NCI-H446 (cell line): ENCODE measurements at regions not wholly inside any gene's neighbourhood (a gene's known extent, or its start where the extent isn't known, plus 50 kb on each side); places are given as distances from the start of the nearest gene placed in this dataset.

Experiments
- DNase-seq, 2 experiments: peaks; one replicate each; lab custom pipeline; 2025; lab: John Stamatoyannopoulos, UW

DNA sequence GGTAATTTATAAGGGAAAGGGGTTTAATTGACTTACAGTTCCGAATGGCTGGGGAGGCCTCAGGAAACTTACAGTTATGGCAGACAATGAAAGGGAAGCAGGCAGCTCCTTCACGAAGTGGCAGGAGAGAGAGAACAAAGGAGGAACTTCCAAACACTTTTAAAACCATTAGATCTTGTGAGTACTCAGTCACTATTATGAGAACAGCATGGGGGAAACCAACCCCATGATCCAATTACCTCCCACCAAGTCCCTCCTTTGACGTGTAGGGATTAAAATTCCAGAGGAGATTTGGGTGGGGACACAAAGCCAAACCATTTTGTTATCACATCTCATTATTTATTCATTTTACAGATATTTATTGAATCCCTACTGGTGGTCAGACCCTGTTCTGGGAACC is 822.8 kb downstream of the GALC start:
- no peak for DNase-seq

- DNase-seq: no peak
Measured at GRCh38 chr14:87169362-87169761, 823.6 kb downstream of the GALC start.

DNA sequence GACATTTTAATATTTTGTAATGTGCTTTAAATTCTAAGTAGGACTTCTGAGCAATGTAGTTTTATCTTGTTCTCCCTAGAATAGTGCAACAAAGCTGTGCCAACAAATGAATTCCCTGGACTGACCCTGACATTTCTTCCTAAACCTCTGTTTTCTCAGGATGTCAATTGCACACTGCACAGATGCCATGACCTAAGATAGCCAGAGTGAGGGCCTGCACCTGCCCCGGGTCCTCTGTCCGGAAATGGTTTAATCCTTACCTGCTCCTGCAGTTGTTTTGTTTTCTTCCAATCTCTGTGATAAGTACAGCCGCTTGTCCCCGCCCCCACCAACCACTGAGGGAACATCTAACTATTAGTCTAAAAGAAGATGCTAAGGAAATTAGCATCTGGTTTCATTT is 831.5 kb downstream of the GALC start:
- no peak for DNase-seq

GRCh38 chr14:87160989-87161388 is 832.0 kb downstream of the GALC start:
- no peak for DNase-seq

DNA sequence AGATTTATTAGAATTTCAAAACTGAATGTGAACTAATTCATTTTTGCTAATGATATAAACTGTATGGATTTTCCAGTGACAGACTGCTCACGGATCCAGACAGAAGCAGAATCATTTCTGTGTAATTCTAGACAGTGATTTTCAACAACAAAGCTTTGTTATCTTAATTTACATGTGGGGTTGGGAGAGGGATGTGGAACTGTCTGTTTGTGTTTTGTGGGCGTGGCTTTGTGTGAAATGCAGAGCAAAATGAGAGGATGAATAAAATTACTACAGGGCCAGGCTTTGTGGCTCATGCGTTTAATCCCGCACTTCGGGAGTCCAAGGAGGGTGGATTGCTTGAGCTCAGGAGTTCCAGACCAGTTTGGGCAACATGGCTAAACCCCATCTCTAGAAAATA is 834.7 kb downstream of the GALC start:
- DNase-seq: no peak

GRCh38 chr14:87156878-87157277 is 836.1 kb downstream of the GALC start:
- no peak for DNase-seq

- no peak for DNase-seq
Measured at GRCh38 chr14:87155856-87156488, 837.0 kb downstream of the GALC start.

DNA sequence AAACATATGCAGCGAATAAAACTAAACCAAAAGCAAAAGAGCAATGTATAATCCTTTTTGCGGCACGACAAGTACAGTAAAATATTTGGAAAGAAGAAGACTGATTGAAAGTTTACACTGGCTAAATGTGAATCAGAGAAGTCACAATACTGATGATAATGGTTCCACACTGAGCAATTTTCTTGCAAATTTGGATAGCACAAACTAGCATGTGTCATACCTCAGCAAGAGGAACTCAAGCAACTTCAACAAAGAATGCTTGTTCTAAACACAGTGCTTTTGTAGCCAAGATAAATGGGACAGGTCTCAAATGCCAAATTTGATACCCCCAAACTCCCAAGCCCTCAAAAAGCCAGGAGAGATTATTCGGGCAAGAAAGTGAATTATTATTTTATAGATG is 839.1 kb downstream of the GALC start:
- DNase-seq: no peak

DNA sequence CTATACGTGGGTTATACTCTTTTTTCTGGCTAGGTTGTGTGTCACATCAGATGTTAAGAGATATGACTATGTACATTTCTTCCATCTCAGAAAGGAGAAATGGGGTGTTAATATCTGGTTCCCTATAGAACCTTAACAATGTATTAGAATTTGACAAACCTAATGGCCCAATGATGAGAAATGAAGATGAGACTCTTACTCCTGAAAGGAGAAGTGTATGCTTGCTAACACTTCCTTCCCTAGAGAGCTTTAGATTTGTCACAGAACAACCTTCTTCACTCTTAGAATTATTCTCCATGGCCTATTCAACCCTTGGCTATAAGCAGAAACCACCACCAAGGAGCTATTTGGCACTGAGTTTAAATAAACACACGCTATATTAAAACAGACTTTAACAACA is 839.6 kb downstream of the GALC start:
- no peak for DNase-seq

DNA sequence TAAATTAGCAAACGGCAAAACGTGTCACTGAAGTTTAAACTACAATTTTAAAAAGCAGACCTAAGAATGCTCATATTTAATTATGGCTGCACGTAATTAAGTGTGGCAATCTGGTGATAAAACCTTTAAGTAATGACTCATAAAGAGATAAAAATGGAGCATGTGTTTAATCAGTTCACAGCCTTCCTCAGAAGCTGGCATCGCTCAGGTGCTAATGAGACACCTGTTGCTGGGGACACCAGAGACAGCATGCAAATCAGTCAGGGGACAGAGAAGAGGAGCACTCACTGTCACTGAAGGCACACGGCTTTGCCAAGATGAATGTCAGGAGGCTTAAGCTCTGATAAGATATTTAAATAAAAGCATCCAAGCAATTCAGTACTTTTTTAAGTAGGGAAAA is 840.3 kb downstream of the GALC start:
- DNase-seq: no peak

GRCh38 chr14:87149583-87150354 is 843.2 kb downstream of the GALC start:
- peak; percentile 18 to 59 for DNase-seq

DNA sequence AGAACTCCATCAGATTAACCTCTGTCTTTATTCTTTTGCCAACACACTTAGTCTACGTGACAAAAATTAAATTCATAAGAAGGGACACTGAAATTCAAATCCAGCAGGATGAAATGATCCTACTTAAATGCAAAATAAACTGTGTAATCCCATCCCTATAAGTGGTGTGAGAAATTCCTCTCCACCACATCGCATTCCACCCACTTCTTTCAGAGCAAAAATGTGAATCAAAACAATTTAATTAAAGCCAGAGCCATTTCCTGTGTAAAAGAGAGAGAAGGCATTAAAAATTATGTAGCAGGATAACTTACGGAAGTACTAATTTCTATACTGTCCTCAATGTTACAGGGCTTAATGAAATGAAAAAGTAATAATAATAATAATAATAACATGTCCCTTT is 844.3 kb downstream of the GALC start:
- DNase-seq: no peak

DNA sequence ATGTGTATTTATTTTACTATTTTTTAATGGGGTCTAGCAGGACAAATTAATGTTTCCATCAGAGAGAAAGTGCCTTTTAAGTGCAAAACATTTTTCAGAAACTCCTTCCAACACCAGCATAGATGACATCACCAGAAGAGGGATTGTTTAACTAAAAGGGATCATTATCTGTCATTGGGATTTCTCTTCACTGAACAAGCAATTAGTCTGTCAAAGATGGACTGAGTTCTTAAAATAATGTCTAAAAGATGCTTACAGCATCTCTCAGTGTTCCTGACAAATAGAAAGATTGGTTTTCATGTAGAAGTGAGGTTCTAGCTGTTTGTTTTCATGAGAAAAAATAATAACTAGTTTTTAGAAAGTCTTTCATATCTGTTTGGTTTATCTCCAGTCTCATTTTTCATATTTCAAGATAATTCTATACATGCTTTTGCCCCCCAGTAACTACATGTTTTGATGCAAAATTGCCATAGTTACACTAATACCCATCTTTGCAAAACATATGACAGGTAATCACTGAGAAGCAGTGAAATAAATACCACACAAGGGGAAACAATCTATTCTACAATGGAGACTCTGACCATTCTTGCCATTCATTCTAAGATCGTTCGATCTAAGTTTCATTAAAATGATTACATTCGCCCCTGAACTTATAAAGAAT is 850.3 kb downstream of the GALC start:
- no peak for DNase-seq

DNA sequence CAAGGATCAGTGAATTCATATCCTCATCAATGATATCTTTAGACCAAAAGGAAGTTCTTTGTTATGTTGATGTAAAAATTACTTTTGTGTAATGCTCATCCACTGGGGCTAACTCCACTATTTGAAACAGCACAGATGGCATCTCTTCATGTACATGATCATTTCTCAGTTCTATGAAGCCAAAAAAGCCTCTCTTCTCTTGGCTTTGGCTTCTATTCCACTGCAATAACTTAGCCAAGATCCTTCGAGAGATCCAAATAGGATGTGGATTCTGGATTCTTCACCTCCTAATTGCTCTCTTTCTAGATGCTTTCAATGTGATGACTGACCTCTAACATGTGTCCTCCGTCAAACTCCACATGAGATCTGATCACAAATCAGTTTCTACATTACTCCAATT is 851.2 kb downstream of the GALC start:
- peak; percentile 70 to 80 for DNase-seq

DNA sequence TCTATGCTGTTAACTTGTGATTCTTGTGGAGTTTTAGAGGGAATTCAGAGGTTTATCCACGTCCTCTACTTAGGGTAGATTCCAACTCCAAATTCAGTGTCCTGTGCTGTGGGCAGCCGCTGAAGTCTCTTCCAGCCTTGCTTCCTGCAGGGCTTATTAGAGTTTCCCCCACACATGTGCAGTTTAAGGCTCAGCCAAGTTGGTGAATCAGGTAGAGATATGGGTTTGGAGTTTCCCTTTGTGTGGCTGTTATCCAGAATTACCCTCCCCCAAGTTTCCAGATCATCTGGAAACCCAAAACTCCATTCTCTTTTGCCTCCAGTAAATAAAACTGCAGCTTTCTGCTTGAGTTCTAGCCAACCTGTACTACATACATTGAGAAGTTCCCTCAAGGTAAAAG is 853.7 kb downstream of the GALC start:
- no peak for DNase-seq

DNA sequence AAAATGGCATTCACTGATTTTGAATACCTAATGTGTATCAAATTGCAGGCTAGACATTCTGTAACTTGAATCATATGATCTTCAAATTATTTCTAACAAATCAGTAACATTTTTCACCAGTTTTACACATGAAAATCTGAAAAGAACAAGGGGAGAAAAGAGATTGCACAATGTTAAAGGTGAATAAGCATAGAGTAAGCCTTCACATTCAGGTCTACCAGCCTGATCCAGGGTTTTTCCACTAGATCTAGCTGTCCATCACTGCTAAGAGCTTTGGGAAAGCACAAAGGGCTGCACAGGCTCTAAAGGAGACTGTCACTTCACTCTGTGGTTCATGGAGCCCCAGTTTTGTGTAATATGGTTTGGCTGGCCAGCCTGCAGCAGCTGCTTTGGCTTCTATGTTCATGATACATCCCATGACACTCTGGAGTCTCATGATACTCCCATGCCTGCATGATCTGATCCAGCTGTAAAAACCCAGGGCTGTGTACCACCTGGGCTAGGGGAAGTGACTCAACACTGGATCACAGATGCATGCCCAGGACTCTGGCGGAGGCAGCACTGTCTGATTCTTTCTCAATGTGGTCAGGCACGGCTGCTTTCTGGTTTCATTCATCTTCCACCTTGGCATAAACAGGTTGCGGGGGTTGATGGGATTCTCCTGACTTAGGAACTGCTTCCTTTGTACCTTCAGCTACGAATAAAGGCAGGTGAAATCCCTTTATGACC is 859.7 kb downstream of the GALC start:
- peak in 1 of 2 experiments; percentile 29 for DNase-seq

GRCh38 chr14:87131879-87132278 is 861.1 kb downstream of the GALC start:
- DNase-seq: peak; percentile 41 to 56

DNA sequence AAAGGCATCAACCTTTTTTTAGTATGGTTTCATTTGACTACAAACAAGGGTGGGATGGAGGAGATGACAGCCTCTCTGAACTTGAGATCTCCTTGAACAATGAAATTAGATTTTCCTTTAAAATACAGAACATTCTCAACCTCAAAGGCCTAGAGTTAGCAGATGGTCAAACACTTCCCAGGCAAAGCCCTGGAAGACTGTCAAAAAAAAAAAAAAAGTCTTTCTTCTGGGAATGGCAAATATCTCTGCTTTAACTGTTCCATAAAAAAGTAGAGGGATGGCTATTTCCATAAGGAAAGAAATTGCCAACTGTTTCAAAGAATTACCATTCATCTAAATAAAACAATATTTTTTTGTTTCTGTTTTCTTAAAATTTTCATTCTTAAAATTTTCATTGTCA is 870.8 kb downstream of the GALC start:
- DNase-seq: peak in 1 of 2 experiments; percentile 53

DNA sequence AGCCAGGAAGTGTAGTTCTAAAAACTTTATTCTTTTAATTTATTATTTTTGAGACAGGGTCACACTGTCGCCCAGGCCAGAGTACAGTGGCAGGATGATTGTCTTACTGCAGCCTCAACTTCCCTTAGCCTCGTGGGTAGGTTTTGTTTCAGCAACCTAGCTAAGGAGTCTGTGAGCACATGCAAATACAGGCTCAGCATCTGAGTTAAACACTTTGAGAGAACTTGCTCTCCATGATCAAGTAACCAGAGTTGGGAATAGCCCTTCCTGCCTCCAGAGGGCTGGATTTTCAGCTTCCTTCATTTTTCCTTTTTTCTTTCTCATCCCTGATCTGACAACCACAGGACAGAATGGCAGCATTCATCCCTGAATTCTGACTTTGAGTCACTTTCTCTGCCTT is 871.3 kb downstream of the GALC start:
- DNase-seq: peak in 1 of 2 experiments; percentile 40

DNA sequence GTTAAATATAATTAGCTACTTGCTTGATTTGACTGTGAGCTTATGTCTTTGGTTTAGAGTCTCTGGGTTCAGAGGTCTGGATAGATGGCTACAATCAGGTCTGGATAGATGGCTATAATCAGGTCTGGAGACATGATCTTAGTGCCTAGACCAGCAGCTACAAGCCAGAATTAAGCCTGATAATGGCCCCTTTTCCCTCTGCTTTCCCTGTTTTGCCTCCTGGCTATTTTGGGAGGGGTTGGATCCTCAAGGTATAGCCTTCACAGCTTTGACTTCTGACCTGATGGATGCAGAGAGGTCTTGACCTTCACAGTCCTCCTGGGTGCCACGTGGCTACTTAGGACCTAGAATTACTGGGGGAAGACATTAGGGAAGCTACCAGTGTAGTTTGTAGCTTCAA is 877.7 kb downstream of the GALC start:
- DNase-seq: no peak

GRCh38 chr14:87113286-87113685 is 879.7 kb downstream of the GALC start:
- DNase-seq: no peak

GRCh38 chr14:87111741-87112140 is 881.2 kb downstream of the GALC start:
- DNase-seq: peak; percentile 21 to 79

- no peak for DNase-seq
Measured at GRCh38 chr14:87111126-87111525, 881.9 kb downstream of the GALC start.
